GM18498 (cell line): ENCODE measurements at regions not wholly inside any gene's neighbourhood (a gene's known extent, or its start where the extent isn't known, plus 50 kb on each side); places are given as distances from the start of the nearest gene placed in this dataset.

Experiments used
- ATAC-seq: cut with Tn5 transposase; IDR thresholded peaks from one replicate; pipeline ENCODE4 v1.9.1; 2021; ENCODE audit warnings: mild to moderate bottlenecking, moderate library complexity; ENCODE audit not compliant: unreplicated experiment

DNA sequence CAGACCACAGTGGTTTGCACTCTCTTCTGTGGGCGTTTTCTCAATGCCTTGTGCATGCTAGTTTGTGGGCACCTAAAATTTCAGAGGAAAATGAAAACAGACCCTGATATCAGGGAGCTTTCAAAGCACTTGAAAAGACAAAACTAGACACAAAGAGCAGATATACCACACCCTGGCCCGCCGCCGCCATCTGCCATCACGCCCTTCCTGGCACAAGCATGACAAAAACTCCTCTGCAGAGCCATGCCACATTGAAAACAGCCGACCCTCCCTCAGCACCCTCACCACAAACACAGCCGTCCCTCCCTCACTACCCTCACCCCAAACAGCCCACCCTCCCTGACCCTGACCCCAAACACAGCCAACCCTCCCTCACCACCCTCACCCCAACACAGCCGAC, 84.8 kb upstream of the RAB6C start:
- ATAC-seq, result no peak

DNA sequence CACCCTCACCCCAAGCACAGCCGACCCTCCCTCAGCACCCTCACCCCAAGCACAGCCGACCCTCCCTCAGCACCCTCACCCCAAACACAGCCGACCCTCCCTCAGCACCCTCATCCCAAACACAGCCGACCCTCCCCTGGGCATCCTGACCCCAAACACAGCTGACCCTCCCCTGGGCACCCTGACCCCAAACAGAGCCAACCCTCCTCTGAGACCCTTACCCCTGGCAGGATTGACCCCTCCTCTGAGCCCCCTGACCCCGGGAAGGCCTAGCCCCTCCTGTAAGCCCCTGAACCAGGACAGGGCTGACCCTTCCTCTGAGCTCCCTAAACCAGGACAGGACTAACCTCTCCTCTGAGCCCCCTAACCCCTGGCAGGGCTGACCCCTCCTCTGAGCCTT, 84.4 kb upstream of the RAB6C start:
- ATAC-seq, result no peak

DNA sequence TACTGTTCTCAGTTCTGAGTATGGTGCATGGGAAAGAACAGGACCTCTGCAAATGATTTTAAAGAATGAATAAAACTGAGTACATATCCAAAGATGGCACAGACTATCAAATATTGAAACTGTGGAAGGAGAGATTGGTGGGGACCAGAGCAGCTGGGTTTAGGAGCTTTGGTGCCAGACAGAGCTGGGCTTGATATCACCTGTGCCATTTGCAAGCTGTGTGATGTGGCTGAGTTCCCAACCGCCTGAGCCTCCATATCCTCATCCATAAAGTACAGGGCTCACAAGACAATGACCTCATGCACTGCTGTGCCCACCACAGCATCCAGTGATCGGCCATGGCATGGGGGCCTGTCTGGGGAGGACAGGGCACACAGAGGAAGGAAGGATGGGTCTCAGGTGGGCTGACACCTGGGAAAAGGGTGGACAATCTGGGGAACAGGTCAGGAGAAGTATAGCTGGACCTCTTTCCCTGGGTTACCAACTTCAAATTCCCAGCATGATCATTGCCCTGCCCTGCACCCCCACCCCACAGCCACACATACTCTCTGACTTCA, 83.9 kb upstream of the RAB6C start:
- no peak for ATAC-seq

DNA sequence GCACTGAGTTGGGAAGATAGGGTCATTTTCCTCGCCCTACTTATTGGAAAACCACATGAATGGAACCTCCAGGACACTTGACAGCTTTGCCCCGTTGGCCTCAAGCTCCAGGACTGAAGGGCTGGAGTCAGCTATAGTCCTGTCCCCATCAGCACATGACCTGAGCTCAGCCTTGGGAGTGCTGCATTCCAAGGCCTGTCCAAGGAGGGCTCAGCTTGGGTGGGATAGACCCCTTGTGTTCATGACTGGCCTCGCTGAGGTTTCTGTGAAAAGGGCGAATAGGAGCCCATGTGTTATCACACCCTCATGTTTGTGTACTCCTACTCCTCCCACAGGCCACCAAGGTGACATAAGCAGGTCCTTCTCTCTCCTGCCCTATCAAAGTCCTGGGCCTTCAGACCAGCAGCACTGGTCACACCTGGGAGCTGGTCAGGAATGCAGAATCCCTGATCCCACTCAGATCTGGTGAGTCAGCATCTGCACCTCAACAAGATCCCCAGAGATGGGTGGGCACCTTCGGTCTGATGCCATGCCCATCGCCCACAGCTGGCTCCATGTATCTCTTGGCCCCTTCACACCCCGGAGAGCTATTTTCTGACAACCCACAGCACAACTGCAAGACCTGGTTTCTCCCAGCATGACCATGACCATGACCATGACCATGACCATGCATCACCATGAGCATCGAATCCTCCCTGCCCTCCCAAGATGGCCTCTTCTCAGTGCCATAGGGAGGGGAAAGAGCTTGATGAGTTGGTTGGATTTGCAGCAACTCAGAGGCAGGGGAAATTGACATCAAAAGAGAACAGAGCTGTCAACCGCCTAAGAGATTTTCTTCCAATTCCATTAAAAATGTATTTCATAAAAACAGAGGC, 83.0 kb upstream of the RAB6C start:
- ATAC-seq, result no peak

DNA sequence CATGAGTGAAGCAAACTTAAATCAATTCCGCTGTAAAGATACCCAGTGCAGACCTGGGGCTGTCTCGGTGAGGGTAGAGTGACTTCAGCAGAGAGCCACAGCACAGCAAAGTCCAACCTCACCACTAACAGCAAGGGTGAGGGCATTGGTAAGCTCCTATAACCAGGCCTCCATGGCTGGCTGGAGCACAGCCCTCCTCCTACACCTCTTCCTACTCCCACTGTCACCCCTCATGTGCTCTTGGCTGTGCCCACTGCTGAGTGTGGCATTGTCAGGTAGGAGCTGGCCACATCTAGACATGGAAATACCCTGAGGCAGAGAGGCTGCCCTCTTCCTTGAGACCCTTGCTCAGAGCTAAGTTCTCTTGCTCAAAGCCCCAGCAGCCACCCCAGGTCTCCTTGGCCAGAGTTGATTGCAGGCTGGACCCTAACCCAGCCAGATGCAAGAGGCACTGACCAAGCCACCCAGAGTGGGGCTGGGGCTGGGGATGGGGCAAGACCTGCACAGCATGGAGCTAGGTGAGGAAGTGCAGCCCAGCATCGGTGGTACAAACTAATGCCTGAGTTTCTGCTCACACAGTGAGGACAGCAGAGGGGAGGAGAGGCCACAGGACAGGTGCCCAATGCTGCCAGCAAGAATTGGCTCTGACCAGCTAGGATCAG, 77.6 kb upstream of the RAB6C start:
- ATAC-seq, result no peak

DNA sequence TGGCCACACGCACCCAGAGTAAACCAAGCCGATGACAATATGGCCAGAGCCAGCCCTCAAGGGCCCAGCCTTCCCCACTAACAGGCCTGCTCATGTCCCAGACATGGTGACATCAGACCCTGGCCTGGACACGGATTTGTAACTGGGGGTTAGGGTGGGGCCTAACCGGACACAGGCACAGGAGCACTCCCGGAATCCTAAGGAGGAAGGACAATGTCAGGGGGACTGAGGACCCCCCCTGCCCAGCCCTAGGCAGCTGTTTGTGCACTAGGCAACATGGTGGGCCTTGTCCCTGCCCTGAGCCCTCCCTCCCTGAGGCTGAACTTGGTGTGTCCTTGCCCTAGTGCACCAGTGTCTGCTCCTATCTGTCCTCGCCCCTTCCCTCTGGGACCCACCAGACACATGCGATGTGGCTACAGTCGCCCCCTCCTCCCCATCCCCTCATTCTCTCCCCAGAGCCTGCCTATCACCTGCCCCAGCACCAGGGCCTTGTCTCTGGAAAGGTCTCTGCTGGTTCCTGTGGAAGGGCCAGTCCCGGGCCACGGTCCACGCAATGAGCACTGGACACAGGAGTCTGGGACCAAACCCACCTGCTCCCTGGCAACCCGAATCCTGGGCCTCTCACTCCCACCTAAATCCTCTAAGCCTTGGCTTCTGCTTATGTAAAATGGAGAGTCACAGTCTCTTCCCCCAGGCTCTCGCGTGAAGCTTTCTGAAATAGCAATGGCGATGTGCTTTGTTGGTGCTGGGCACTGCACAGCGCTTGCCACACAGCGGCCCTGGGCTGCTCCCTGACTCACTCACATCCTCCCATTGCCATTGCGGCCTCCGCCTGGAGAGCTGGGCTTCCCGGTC, 76.5 kb upstream of the RAB6C start:
- no peak for ATAC-seq

DNA sequence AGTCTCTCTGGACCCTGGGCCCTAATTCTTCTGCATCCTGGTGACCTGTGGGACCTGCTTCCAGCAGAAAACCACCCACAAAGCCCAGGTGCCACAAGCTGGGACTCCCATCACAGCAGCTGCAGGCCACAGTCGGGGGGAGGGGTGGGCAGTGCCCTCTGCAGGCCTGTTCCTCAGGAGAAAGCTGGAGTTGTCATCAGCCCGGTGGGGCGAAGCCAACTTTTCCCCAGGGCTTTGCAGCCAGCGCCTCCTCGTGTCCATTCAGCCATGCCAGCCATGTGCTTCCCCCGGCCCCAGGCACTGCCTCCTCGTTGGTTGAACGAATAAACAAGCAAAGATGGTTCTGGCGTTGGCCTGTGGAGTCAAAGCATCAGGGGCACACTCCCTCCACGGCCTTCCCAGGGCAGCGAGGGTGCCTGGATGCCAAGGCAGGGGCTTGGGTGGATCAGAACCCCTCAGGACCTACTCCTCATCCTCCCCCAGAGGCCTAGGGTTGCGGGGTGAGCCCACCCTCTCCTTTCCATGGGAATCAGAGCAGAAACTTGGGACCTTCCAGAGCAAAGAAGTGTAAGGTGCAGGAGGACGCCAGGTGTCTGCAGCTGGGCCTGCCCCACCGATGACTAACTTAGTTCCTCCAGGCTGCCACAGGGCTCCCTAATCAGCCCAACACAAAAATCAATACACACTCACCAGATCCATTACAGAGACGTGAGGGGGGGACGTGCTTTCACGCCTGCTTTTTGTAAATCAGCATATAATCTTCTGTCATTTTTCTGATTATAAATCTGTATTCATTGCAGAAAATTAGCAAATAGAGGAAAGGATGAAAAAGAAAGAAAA, 75.7 kb upstream of the RAB6C start:
- no peak for ATAC-seq

DNA sequence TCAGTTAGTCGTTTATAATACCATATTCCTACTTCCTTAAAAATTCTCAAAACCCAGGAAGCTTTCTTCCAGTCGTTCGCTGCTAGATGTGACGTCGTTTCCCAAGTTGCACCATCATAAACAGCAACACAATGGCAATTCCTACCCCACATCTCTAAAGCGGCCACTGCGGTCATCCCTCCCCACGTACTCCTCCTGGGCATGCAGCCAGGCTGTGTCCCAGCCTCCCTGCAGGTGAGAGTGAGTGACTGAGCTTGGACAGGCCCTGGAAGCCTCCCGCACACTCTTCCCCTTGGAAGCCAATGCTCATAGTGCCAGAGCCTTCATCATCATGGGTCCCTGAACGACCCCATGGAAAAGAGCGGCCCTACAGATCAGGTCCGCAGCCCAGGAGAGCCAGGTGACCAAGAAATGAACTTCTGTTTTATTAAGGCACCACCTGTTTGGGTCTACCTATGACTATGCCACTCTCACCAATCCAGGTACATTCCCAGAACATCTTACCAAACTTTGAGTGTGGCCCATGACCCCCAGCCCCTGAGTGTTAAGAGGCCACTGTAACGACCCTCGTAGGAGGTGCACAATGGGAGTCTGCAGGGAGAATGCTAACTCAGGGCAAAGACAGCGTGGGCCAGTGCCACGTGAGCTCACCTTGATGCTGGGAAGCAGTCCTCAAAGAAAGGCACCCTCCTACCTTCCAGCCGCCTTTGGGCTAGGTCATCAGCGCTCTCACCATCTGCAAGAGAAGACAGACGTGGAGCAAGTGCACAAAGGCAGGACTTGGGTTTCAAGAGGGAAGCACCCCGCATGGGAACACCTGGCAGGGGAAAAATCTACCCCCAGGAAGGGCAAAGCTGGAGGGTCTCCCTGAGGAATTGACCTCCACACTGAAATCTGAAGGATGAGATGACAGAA, 74.7 kb upstream of the RAB6C start:
- no peak for ATAC-seq

DNA sequence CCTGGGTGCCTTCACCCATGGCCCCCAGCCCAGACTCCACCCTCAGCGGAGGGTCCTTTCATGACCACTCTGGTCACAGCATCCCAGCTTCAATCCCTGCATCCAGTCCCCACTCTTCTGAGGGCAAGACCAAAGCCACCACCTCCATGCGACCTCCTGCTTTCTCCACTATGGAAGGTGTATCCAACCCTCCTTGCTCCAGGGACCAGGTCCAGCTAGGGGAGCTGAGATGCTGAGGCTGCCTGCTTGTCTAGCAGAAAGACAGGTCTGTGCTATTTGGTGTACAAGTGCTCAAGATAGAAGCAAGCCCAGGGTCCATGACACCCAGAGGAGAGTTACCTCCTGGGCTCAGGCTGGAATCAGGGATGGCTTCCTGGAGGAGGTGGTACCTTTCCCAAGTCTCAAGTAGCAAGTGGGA, 73.8 kb upstream of the RAB6C start:
- no peak for ATAC-seq

DNA sequence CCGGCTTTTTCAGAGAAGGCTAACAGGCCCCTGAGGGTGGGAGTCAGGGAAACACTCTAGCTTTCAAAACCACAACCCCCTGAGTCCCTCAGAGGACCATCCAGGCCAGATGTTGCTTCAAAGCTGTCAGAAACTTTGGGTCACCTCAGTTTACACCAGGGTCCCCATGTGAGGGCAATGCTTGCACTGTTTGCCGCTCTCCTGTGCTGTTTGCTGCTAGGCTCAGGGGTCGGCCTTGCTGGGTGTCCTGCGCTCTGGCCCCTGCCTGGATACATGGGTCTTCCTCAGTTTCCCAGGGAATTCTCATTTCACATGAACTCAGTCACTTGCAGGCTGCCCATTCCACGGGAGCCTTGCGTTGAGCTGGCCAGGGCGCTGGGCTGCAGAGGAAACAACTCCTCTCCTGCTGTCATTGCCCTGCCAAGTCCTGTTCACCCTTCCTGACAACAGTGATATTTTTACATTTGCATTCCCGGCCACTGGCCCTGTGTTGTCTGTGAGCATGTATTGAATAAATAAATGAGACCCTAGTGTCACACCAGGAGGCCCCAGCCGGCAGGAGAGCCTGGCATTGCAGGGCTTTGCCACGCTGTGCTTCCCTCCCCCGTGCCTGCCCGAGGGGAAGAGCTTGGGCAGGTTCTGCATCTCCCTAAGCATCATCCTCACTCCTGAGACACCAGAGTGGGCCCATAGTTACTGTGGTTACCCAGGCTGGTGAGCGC, 73.2 kb upstream of the RAB6C start:
- ATAC-seq, result no peak

DNA sequence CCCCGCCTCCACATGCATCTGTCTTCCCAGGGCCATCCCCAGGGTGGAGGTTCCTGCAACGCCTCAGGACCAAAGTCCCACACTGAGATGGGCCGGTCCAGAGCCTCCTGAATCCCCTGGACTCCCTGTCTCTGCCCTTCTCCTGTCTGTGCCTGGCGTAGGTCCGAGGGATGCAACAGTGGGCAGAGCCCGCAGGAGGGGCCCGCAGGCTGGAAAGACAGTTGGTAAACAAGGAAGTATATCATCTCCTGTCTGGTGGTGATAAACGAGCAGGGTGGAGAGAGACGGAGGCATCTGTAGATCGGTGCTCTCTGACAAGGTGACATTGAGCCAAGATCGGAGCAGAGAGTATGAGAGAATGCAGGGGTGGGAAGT, 72.6 kb upstream of the RAB6C start:
- no peak for ATAC-seq

DNA sequence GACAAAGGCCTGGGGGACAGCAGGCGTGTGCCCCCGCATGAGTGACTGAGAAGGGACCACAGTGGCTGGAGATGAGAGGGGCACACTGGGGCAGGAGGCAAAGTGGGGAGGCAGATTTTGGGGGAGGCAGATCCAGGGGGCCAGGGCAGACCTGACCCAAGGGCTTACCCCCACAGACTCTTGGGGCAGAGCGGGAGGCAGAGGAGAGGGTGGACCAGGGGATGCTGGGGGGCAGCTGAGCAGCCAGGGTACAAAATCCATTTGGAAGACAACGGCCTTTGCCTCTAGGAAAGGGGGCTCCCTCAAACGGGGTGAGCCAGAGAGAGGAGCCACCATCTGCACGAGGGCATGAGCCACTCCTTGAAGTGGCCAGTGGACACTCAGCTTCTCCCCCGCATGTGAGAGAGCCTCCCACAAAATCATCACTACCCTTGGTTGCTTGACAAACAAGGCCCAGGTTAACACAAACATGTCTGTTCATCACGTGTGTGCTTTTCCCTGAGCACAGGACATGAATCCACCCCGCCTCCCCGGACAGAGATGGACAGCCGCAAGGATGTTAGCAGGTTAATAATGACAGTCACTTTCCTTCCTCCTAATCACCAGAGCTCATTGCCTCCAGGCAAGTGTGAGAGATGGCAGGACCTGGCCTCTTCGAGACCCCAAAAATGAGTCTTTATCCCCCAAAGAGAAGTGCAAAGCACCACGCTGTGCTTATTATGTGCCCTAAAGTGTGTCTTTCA, 72.0 kb upstream of the RAB6C start:
- no peak for ATAC-seq

DNA sequence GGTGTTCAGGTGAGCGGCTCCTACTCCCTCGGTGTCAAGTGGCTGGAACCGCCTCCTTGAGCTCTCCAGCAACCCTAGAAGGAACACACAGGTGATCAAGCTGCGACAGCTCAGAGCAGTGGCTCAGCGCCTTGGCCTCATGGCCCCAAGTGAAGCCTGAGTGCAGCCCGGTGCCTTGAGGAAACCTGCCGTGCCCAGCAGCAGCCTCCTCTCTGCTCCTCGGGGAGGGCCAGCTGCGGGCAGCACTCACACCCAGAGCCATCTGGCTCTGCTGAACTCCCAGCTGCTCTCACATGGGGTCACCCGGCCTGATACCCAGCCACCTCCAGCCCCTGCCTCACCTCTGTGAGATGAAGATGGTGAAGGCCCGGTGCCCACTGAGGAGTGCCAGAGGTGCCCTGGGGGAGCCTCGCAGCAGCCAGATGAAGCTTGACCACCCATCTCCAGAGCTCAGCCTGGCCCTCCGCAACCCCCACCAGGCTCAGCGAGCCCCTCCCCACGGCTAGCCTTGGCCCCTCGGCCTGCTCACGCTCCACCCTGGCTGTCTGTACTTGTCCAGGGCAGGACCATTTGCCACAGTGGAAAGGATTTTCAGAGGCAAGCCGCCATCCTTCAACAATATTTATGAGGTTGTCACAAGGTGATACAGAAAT, 70.6 kb upstream of the RAB6C start:
- no peak for ATAC-seq

DNA sequence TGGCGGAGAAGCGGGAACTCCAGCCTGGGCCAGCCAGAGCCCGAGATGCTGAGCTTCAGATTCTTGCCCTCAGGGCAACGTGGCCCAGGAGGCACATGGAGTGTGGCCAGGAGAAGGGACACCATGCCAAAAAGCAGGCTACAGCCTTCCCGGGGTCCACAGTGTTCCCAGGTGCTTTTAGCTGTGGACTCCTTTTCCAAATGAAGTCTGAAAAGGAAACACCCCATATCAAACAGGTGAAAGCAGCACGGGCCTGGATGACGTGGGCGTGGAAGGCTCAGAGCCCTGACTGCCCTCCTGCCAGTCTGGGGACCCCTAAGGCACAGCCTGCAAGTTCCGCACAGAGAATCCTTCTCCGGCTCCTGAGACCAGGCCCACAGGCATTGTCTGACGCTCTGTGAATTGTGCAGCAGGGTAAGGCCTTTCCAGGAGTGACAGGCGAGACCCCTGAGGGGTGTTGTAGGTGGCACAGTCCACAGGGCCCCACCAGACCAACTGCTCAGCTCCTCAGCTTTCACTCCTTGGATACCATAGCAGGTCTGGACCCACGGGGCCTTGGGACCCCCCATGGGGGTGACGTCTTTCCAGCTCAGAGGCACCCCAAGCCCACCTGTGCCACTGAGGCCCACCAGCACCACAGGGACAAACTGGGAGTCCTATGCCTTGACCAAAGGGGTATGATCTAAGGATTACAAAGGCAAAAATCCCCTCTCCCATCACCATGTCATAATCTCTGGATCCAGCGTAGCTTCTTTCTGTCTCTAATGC, 69.6 kb upstream of the RAB6C start:
- ATAC-seq, result no peak

DNA sequence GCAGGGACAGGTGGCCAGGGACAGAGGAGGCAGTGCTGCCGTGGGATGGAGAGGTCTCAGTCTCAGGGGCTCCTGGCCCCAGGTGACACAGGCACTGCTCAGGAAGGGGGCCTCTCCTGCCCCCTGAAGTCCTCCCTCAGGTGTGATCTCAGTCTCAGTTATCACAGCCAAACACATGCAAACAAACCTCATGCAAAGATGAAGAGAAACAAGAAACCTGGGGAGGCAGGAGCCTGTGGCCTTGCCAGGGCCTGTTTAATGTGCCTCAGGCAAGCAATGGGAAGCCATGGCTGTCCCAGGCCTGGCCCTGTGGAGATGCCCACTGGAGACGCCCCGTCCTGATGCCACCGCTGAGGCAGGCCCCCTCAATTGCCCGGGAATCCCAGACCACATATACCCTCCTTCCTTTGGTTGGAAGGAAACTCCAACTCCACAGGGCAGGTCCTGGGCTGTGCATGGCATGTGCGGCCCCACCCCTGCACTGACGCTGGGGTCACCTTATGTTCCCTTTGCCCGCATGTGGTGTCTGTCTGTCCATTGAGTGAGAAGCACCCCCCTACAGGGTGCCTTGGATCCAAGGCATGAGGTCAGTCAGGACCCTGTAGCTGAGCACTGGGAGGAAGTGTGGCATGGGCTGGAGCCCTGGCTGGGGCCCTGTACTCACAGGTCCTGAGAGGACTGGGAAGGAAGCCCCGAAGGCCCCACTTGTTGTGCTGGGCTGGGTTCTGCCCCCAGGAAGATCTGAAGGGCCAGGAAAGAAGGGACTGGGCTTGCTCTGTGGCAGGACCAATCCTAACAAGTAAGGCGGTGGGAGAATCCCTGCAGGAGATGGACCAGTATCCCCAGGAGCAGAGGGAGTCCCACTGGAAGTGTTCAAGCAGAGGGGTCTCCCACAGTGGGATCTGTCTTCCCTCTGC, 68.8 kb upstream of the RAB6C start:
- no peak for ATAC-seq
